HG03558 (cell line): ENCODE measurements at regions not wholly inside any gene's neighbourhood (a gene's known extent, or its start where the extent isn't known, plus 50 kb on each side); places are given as distances from the start of the nearest gene placed in this dataset.
"Not testable (repeated sequence)": the region's sequence is repeated elsewhere in the genome, so short reads cannot be mapped to it uniquely, and the experiment has no call there.

Experiments
- ATAC-seq: cut with Tn5 transposase; IDR thresholded peaks from one replicate; pipeline ENCODE4 v1.9.1; 2021; ENCODE audit warnings: moderate number of reproducible peaks; ENCODE audit not compliant: unreplicated experiment; ENCODE audit errors: extremely low read depth

GRCh38 chr12:4194668-4195067 is 78.9 kb upstream of the CCND2 start:
- ATAC-seq: no peak

- no peak for ATAC-seq
Observed at GRCh38 chr12:4193821-4194220, 79.7 kb upstream of the CCND2 start.

GRCh38 chr12:4191642-4192041 is 81.9 kb upstream of the CCND2 start:
- ATAC-seq: no peak

- ATAC-seq: no peak
Observed at GRCh38 chr12:4191149-4191548, 82.4 kb upstream of the CCND2 start.

- no peak for ATAC-seq
Observed at GRCh38 chr12:4190366-4191063, 83.0 kb upstream of the CCND2 start.

GRCh38 chr12:4189721-4190120 is 83.8 kb upstream of the CCND2 start:
- ATAC-seq: no peak

- ATAC-seq: no peak
Observed at GRCh38 chr12:4187916-4188315, 85.6 kb upstream of the CCND2 start.

GRCh38 chr12:4187315-4187714 is 86.2 kb upstream of the CCND2 start:
- not testable (repeated sequence) for ATAC-seq

GRCh38 chr12:4178424-4179170 is 95.0 kb upstream of the CCND2 start:
- ATAC-seq: no peak

GRCh38 chr12:4177262-4177661 is 96.3 kb upstream of the CCND2 start:
- ATAC-seq: no peak

- no peak for ATAC-seq
Observed at GRCh38 chr12:4176168-4176567, 97.4 kb upstream of the CCND2 start.

- no peak for ATAC-seq
Observed at GRCh38 chr12:4174417-4174816, 99.1 kb upstream of the CCND2 start.

- no peak for ATAC-seq
Observed at GRCh38 chr12:4172999-4173398, 100.6 kb upstream of the CCND2 start.

- no peak for ATAC-seq
Observed at GRCh38 chr12:4171742-4172141, 101.8 kb upstream of the CCND2 start.

- no peak for ATAC-seq
Observed at GRCh38 chr12:4169959-4170358, 103.6 kb upstream of the CCND2 start.

- no peak for ATAC-seq
Observed at GRCh38 chr12:4169531-4169930, 104.0 kb upstream of the CCND2 start.

GRCh38 chr12:4168036-4168435 is 105.5 kb upstream of the CCND2 start:
- ATAC-seq: no peak

- no peak for ATAC-seq
Observed at GRCh38 chr12:4164559-4165558, 108.7 kb upstream of the CCND2 start.

- no peak for ATAC-seq
Observed at GRCh38 chr12:4164188-4164558, 109.4 kb upstream of the CCND2 start.

GRCh38 chr12:4161718-4162117 is 111.8 kb upstream of the CCND2 start:
- no peak for ATAC-seq
